HS-5 (cell line): ENCODE measurements at regions not wholly inside any gene's neighbourhood (a gene's known extent, or its start where the extent isn't known, plus 50 kb on each side); places are given as distances from the start of the nearest gene placed in this dataset.

ENCODE experiments used
- DNase-seq: peaks from one replicate; pipeline ENCODE4 v3.0.0-alpha.2; 2012; ENCODE audit warnings: low read depth

DNA sequence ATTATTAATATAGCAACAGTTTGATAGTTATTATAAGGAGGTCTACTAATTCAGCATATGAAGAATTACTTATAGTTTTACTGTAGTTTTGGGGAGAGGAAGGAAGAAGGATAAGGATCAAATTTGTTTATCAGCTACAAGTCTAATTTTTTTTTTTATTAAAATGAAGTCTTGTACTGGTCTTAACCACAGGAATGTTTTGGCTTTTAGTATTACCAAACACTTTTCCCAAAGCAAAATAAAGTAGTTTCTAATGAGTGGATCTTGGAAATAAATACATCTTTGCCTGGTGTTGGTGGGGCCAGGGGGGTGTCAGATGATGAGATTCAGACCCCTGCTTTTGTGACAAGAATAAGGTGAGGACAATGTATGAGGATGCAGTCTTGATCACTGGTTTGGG is 57.2 kb upstream of the ZDHHC17 start:
- DNase-seq, result no peak

DNA sequence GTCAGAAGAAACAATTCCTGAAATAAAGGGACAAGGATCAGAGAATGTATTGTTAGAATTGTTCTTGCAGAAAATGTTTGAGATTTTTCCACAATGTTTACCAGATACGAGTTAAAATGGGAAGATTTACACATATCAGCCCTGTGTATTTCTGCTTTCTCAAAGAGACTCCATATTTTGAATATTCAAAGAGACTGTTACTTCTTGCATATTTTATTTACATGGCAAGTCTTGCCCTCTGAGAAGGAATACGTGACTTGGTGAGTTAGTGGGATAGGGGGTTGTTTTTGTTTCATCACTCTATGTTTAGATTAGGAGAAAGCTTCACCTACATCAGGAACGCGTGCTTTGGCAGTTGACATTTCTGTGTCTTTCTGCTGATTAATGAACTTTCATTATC is 56.1 kb upstream of the ZDHHC17 start:
- no peak for DNase-seq

DNA sequence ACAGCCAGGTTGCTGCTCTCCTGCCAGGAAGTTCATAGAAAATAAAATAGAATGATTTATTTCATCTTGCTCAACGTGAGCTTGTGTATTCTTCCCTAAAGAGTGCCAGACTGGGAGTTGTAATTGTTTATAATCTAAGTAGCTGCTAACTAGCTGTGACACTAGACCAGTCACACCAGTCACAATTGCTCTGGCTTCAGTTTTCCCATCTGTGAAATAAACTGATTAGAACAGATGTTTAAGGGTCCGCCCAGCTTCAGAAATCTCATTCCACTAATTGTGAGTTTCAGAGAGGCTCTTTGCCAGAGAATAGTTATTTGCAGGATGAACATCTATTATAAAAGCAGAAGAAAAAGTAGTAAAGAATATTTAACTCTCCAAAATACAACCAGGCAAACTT is 55.6 kb upstream of the ZDHHC17 start:
- DNase-seq, result no peak

DNA sequence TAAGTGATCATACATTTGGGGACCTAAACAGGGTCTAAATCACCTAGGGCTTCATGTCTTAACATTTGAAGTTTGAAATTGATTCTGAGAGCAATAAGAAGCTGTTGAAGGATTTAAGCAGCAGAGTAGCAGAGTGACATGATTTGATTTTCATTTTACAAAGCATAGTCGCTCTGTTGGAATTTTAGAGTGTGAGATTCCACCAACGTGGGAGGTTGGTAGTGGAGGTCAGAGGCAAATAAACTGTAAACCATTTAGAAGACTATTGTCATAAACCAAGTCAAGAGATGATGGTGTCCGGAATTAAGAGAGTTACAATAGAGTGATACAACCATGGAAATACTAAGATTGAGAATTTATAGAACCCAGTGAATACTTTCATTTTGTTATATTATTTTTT is 52.7 kb upstream of the ZDHHC17 start:
- DNase-seq, result no peak

DNA sequence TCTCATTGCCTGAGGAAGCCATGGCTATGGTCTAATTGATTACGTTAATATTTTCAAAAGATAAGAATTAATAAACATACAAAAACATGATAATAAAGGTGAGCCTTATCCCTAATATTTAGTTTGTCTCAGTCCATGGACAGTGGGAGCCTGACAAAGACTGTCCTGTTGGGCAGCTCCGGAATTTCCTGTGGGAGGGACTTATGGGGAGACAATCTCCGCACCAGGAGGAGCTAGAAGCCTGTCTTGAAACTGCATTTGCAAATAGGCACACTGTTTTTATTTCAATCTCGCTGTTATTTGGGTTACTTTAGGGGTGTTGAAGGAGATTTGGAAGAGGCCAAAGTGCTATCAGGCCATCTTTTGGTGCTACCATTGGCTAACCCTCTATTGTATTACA is 50.8 kb upstream of the ZDHHC17 start:
- no peak for DNase-seq

DNA sequence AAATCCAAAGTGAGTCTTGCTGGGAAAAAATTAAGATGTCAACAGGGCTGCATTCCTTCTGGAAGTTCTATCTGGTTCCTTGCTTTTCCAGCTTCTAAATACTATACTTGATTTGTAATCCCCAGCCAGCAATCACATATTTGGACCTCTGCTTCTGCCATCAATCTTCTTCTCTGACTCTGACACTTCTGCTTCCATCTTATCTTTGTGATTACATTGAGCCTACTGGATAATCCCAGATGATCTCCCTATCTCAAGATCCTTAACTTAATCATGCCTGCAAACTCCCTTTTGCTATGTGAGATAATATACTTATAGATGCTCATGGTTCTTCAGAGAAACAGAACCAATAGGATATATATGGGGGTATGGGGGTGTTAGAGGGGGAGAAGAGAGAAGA is 49.9 kb upstream of the ZDHHC17 start:
- no peak for DNase-seq
